KMS-11 (cell line): ENCODE measurements at regions not wholly inside any gene's neighbourhood (a gene's known extent, or its start where the extent isn't known, plus 50 kb on each side); places are given as distances from the start of the nearest gene placed in this dataset.

ENCODE experiments used
- H2AFZ ChIP-seq: fragments of 200-600 bp; sonication (generic); 2 replicates; pipeline ENCODE4 v1.6.1; 2016; ENCODE audit warnings: antibody characterized with exemption, mixed run types, low read depth
- H3K27ac ChIP-seq: fragments of 200-600 bp; sonication (generic); 2 replicates; pipeline ENCODE4 v1.6.1; 2016; ENCODE audit warnings: mild to moderate bottlenecking, mixed run types
- H3K27me3 ChIP-seq: fragments of 200-600 bp; sonication (generic); 2 replicates; pipeline ENCODE4 v1.6.1; 2017; ENCODE audit warnings: mild to moderate bottlenecking, low read depth, mixed run types, moderate library complexity; ENCODE audit not compliant: insufficient read depth
- H3K36me3 ChIP-seq: fragments of 200-600 bp; sonication (generic); 2 replicates; pipeline ENCODE4 v1.6.1; 2017; ENCODE audit warnings: mild to moderate bottlenecking, mixed run types; ENCODE audit not compliant: insufficient read depth
- H3K4me1 ChIP-seq: fragments of 200-600 bp; sonication (generic); 2 replicates; pipeline ENCODE4 v1.6.1; 2016; ENCODE audit warnings: mild to moderate bottlenecking, low read depth, mixed run types; ENCODE audit not compliant: poor library complexity, severe bottlenecking
- H3K4me2 ChIP-seq: fragments of 200-600 bp; sonication (generic); 2 replicates; pipeline ENCODE4 v1.7.0; 2016; ENCODE audit warnings: mild to moderate bottlenecking, mixed run types
- H3K4me3 ChIP-seq: fragments of 200-600 bp; sonication (generic); IDR thresholded peaks from 2 replicates; pipeline ENCODE4 v1.6.1; 2017; ENCODE audit warnings: low read depth, low read length, mixed read lengths; ENCODE audit not compliant: insufficient read depth
- H3K79me2 ChIP-seq: fragments of 200-600 bp; sonication (generic); 2 replicates; pipeline ENCODE4 v1.6.1; 2016; ENCODE audit warnings: low read depth, mixed run types; ENCODE audit not compliant: insufficient read depth
- H3K9ac ChIP-seq: fragments of 200-600 bp; sonication (generic); 2 replicates; pipeline ENCODE4 v1.6.1; 2016; ENCODE audit warnings: mild to moderate bottlenecking, mixed run types
- H4K20me1 ChIP-seq: fragments of 200-600 bp; sonication (generic); 2 replicates; pipeline ENCODE4 v1.6.1; 2016; ENCODE audit warnings: mild to moderate bottlenecking, mixed run types; ENCODE audit not compliant: insufficient read depth
- TF ChIP-seq, protein P1 (sequence below): fragments of 200-600 bp; sonication (generic); conservative IDR thresholded peaks from 2 replicates; pipeline ENCODE4 v1.6.1; 2017; ENCODE audit warnings: low read depth, mild to moderate bottlenecking, antibody characterized with exemption, low read length, moderate library complexity, mixed read lengths

DNA sequence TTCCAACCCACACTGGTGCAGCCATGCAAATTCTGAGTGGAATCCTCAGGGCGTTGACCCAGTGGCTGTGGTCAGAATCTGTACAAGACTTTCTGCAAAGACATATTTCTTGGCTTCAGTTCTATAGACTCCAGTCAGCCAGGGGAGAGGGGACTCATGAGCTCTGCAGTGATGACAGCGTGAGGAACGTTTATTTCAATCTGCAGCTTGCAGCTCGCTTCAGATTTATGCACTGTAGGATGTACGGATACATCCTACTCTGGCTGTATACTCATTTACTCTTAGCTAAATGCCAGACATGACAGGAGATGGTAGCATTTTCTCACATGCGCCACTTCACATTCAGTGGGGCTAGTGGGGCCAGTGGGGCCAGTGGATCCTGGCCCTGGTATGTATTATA is 276.1 kb downstream of the FGF9 start:
- H2AFZ ChIP-seq, result no peak overlapping the region
- no peaks in the 10 kb centered on the region for H3K4me1 ChIP-seq
- H3K27ac ChIP-seq, result no peak overlapping the region
- no peaks in the 10 kb centered on the region for H3K36me3 ChIP-seq
- TF ChIP-seq, protein P1, sequence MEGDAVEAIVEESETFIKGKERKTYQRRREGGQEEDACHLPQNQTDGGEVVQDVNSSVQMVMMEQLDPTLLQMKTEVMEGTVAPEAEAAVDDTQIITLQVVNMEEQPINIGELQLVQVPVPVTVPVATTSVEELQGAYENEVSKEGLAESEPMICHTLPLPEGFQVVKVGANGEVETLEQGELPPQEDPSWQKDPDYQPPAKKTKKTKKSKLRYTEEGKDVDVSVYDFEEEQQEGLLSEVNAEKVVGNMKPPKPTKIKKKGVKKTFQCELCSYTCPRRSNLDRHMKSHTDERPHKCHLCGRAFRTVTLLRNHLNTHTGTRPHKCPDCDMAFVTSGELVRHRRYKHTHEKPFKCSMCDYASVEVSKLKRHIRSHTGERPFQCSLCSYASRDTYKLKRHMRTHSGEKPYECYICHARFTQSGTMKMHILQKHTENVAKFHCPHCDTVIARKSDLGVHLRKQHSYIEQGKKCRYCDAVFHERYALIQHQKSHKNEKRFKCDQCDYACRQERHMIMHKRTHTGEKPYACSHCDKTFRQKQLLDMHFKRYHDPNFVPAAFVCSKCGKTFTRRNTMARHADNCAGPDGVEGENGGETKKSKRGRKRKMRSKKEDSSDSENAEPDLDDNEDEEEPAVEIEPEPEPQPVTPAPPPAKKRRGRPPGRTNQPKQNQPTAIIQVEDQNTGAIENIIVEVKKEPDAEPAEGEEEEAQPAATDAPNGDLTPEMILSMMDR, result no peak
- H3K4me2 ChIP-seq, result no peak overlapping the region
- H3K79me2 ChIP-seq, result no peaks in the 10 kb centered on the region
- no peaks in the 10 kb centered on the region for H3K27me3 ChIP-seq
- no peak overlapping the region for H3K9ac ChIP-seq
- H4K20me1 ChIP-seq, result no peaks in the 10 kb centered on the region
- no peak overlapping the region for H3K4me3 ChIP-seq

DNA sequence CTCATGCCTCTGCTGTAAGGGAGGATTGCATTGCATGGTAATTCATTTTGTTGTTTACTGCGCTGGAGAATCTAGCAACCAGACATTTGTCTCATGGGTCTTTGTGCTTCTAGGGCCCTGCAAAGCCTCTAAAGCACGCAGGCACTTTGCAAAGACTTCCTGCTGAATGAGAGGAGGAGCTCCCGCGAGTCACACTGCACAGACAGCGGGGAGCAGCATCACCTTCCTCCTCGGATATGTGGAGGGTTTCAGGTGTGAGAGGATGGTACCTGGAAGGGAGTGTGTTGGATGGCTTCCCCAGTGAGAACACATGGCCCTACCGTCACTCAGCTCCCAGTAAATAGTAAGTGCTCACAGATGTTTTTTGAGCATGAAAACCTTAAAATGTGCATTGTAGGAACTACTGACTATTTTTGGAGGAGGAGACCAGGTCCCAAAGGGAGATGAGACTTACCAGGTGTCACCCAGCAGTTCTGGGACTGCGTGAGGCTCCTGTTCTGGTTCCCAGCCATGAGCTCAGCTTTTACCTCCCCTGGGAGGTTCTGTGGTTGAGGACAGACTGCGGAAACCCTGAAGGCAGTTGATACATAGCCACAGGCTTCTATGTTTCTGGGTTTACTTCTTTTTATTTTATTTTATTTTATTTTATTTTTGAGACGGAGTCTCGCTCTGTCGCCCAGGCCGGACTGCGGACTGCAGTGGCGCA is 278.0 kb downstream of the FGF9 start:
- no peak overlapping the region for H3K27ac ChIP-seq
- no peaks in the 10 kb centered on the region for H3K36me3 ChIP-seq
- no peak overlapping the region for H2AFZ ChIP-seq
- no peak overlapping the region for H3K4me2 ChIP-seq
- H4K20me1 ChIP-seq, result no peaks in the 10 kb centered on the region
- no peaks in the 10 kb centered on the region for H3K27me3 ChIP-seq
- no peak overlapping the region for H3K9ac ChIP-seq
- H3K4me3 ChIP-seq, result no peak overlapping the region
- no peaks in the 10 kb centered on the region for H3K79me2 ChIP-seq
- TF ChIP-seq, protein P1, result no peak
- no peaks in the 10 kb centered on the region for H3K4me1 ChIP-seq

DNA sequence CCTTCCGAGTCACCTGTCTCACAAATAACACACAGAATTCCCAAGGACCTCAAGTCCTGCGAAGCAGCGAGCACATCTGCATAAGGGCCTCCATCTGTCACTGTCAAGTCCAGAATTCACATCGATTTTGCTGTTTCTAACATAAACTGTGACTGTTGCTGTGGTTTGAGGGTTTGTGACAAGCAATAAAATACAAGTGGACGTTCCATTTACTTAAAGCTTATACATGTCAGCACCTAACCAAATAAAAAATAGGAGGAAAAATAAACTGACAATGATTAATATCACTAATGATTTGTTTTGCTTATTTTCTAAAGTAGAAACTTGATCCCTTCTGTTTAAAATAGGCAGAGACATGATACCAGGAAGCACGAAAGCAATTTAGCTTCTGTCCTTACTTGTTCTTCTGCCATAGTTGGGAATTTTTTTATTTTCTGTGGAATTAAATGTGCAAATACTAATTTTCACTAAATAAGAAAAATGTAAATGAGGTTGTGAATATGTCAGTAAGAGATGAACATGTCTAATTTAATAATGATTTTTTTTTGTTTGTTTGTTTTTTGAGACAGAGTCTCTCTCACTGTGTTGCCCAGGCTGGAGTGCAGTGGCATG is 279.1 kb downstream of the FGF9 start:
- Histone ChIP-seq H2AFZ (no peak overlapping the region), H3K79me2 (no peaks in the 10 kb centered on the region), H3K4me3 (no peak overlapping the region), H3K4me2 (no peak overlapping the region), H3K9ac (no peak overlapping the region), H3K4me1 (no peaks in the 10 kb centered on the region), H3K36me3 (no peaks in the 10 kb centered on the region), H3K27ac (no peak overlapping the region), H3K27me3 (no peaks in the 10 kb centered on the region), H4K20me1 (no peaks in the 10 kb centered on the region)
- TF ChIP-seq, protein P1, result no peak

DNA sequence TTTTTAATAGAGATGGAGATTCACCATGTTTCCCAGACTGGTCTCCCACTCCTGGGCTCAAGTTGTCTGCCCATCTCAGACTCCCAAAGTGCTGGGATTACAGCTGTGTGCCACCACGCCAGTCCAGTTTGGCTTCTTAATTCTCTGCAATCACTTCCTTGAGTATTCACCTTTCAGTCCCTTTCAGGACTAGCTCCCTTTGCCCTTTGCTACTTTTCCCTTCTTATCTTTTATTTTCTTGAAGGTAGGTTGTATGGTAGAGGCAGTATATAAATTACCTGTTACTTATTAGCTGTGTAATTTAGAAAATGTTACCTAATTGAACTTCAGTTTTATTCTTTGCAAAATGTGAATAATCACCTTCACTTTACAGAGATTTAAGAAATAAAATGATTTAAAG is 285.8 kb downstream of the FGF9 start:
- TF ChIP-seq, protein P1, result no peak
- Histone ChIP-seq H3K79me2 (no peaks in the 10 kb centered on the region), H3K4me3 (no peak overlapping the region), H2AFZ (no peak overlapping the region), H3K27me3 (no peaks in the 10 kb centered on the region), H3K4me1 (no peaks in the 10 kb centered on the region), H3K27ac (no peak overlapping the region), H4K20me1 (no peaks in the 10 kb centered on the region), H3K9ac (no peak overlapping the region), H3K4me2 (no peak overlapping the region), H3K36me3 (no peaks in the 10 kb centered on the region)
